HepG2 (cell line): ENCODE measurements at regions not wholly inside any gene's neighbourhood (a gene's known extent, or its start where the extent isn't known, plus 50 kb on each side); places are given as distances from the start of the nearest gene placed in this dataset.

Experiments
- ATAC-seq: fragments of 200-7000 bp; cut with Tn5 transposase; 3 replicates; pipeline ENCODE4 v1.9.1; 2020; ENCODE audit warnings: mild to moderate bottlenecking, moderate library complexity
- BruUV-seq: library from RNA; stranded (reverse); fragments of 400-500 nt; replicated peaks from 2 replicates; lab custom pipeline; 2021; lab: Mats Ljungman, UMichigan
- CTCF ChIA-PET: fragments of 300-600 bp; formaldehyde crosslinking; extraction: SDS; loops from one replicate; lab custom pipeline; 2021; ENCODE audit warnings: low total read pairs, inconsistent platforms, low intra/inter-chr PET ratio; lab: Yijun Ruan, JAX
- POLR2A ChIA-PET: fragments of 350-600 bp; sonication (Branson Sonifier 250); formaldehyde crosslinking; loops from one replicate; lab custom pipeline; 2020; ENCODE audit warnings: antibody characterized with exemption, inconsistent platforms; lab: Yijun Ruan, JAX
- DNase-seq: peaks from one replicate; pipeline ENCODE4 v3.0.0-alpha.2; 2015; ENCODE audit warnings: low spot score
- FAIRE-seq: peaks from 3 replicates; lab custom pipeline; 2011; peaks lifted over from hg19 to GRCh38; lab: Jason Lieb, UNC
- H2AFZ ChIP-seq: one replicate; pipeline ENCODE4 v1.6.1; 2011; ENCODE audit warnings: low read length, inconsistent platforms
- H3K27ac ChIP-seq: fragments of 300-600 bp; 3 replicates; pipeline ENCODE4 v1.8.0; 2011; ENCODE audit warnings: mixed run types, mild to moderate bottlenecking, mixed read lengths, low read length, inconsistent platforms; ENCODE audit not compliant: insufficient read depth; ENCODE audit errors: extremely low read length
- H3K27me3 ChIP-seq, 2 experiments: fragments of 200-600 bp in 1 of 2; 2 replicates in 1 of 2; 3 replicates in 1 of 2; pipeline versions ENCODE4 v1.6.0 to v1.8.0; 2011; ENCODE audit warnings: low read length in 2 of 2, mild to moderate bottlenecking in 2 of 2, moderate library complexity in 2 of 2, inconsistent platforms in 1 of 2; ENCODE audit not compliant: insufficient read depth in 2 of 2, control insufficient read depth in 1 of 2
- H3K36me3 ChIP-seq, 2 experiments: fragments of 200-600 bp in 1 of 2; replicated peaks in 1 of 2; 2 replicates in 1 of 2; 3 replicates in 1 of 2; pipeline versions ENCODE4 v1.5.1 to v1.8.0; 2011; ENCODE audit warnings: low read length in 2 of 2, inconsistent platforms in 1 of 2; ENCODE audit not compliant: insufficient read depth in 2 of 2, control insufficient read depth in 1 of 2
- H3K4me1 ChIP-seq: 2 replicates; pipeline ENCODE4 v1.5.1; 2012; ENCODE audit warnings: low read length, inconsistent platforms; ENCODE audit not compliant: insufficient read depth
- H3K4me2 ChIP-seq: 2 replicates; pipeline ENCODE4 v1.6.0; 2011; ENCODE audit warnings: low read depth, low read length, inconsistent platforms
- H3K4me3 ChIP-seq, 3 experiments: fragments of 200-600 bp in 1 of 3; sonication (generic), shearing (Covaris generic) in 1 of 3; replicated peaks in 1 of 3; 2 replicates each; pipeline ENCODE4 v1.5.1; 2011 to 2016; ENCODE audit warnings: low read length in 3 of 3, inconsistent platforms in 2 of 3, low read depth in 2 of 3, mild to moderate bottlenecking in 2 of 3, control low read depth in 1 of 3, mixed read lengths in 1 of 3; ENCODE audit not compliant: insufficient read depth in 1 of 3
- H3K79me2 ChIP-seq: one replicate; pipeline ENCODE4 v1.6.1; 2011; ENCODE audit warnings: low read length, inconsistent platforms; ENCODE audit not compliant: insufficient read depth
- H3K9ac ChIP-seq: 2 replicates; pipeline ENCODE4 v1.6.0; 2011; ENCODE audit warnings: mild to moderate bottlenecking, low read depth, low read length, inconsistent platforms; ENCODE audit not compliant: insufficient read depth
- H3K9me3 ChIP-seq: 2 replicates; pipeline ENCODE4 v1.5.1; 2012; ENCODE audit warnings: mild to moderate bottlenecking, low read length
- H4K20me1 ChIP-seq: 2 replicates; pipeline ENCODE4 v1.6.0; 2011; ENCODE audit warnings: inconsistent platforms, mild to moderate bottlenecking, low read length, moderate library complexity; ENCODE audit not compliant: insufficient read depth
- BCL6 ChIP-seq: IDR thresholded peaks from 2 replicates; pipeline ENCODE4 v1.6.1; 2016; ENCODE audit warnings: missing genetic modification reagents, missing compliant biosample characterization
- ELF1 ChIP-seq: sonication (generic); formaldehyde crosslinking; IDR thresholded peaks from 2 replicates; pipeline ENCODE4 v1.4.0; 2020; ENCODE audit warnings: missing genetic modification reagents
- GABPA ChIP-seq, 2 experiments: IDR thresholded peaks; 2 replicates each; pipeline ENCODE4 v1.6.1; 2011 to 2016; ENCODE audit warnings: low read depth in 2 of 2, low read length in 1 of 2, missing biosample characterization in 1 of 2, missing genetic modification characterization in 1 of 2
- GMEB1 ChIP-seq: sonication (generic); formaldehyde crosslinking; IDR thresholded peaks from 2 replicates; pipeline ENCODE4 v1.5.1; 2020; ENCODE audit warnings: missing genetic modification reagents, mild to moderate bottlenecking, borderline replicate concordance
- IRF9 ChIP-seq: sonication (generic); formaldehyde crosslinking; IDR thresholded peaks from 2 replicates; pipeline ENCODE4 v1.8.0; 2022; ENCODE audit warnings: missing genetic modification reagents, mild to moderate bottlenecking, borderline replicate concordance
- TFE3 ChIP-seq: IDR thresholded peaks from 2 replicates; pipeline ENCODE4 v1.6.1; 2016
- ZFP90 ChIP-seq: sonication (generic); formaldehyde crosslinking; IDR thresholded peaks from 2 replicates; pipeline ENCODE4 v1.8.0; 2022; ENCODE audit warnings: missing genetic modification reagents, mild to moderate bottlenecking, inconsistent platforms, borderline replicate concordance
- ZNF101 ChIP-seq: sonication (generic); formaldehyde crosslinking; IDR thresholded peaks from 2 replicates; pipeline ENCODE4 v1.4.0; 2020; ENCODE audit warnings: mild to moderate bottlenecking, low read depth, missing genetic modification reagents, borderline replicate concordance
- ZNF605 ChIP-seq: sonication (generic); formaldehyde crosslinking; IDR thresholded peaks from 2 replicates; pipeline ENCODE4 v1.8.0; 2022; ENCODE audit warnings: mild to moderate bottlenecking, missing genetic modification reagents
- WGBS: methylation state at CpG from one replicate; pipeline ENCODE4 v1.1.6; 2017; ENCODE audit warnings: low lambda C conversion rate; 5-methylcytosine and 5-hydroxymethylcytosine counted together
- in situ Hi-C: cut with HindIII; loops from 2 replicates; pipeline ENCODE4 v1.10.0; 2017; ENCODE audit warnings: low pct_unique_long_range_greater_than_20kb; ENCODE audit not compliant: extremely low pct_ligation_motif_present
- intact Hi-C: fragments of 100-400 bp; cut with micrococcal nuclease; formaldehyde crosslinking; loops from one replicate; pipeline ENCODE4 v1.10.0; 2022; ENCODE audit not compliant: unreplicated experiment
- TF ChIP-seq, protein P1 (sequence below): IDR thresholded peaks from 2 replicates; pipeline ENCODE4 v1.6.1; 2016; ENCODE audit warnings: low read depth, control low read depth

DNA sequence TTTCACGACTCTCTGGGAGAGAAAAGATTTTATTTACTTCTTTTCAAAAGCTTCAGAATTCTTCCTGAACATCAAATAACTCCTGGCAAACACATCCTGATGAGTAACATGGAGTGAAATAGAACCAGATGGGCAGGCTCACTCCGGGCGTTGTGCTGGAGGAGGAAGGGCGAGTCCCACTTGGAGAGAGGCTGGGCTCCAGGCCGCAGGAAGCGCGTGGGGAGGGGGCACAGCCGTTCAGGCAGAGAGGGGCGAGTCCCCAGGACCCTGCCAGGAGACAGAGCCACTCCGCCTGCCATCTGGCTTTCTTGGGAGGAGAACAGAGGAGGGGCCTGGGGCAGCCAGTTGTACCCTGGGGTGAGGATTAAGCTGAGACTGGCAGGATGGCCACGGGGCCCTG, 265.9 kb upstream of the ZMIZ1 start:
- Histone ChIP-seq H3K9ac (no peak overlapping the region), H3K4me2 (no peak overlapping the region)

DNA sequence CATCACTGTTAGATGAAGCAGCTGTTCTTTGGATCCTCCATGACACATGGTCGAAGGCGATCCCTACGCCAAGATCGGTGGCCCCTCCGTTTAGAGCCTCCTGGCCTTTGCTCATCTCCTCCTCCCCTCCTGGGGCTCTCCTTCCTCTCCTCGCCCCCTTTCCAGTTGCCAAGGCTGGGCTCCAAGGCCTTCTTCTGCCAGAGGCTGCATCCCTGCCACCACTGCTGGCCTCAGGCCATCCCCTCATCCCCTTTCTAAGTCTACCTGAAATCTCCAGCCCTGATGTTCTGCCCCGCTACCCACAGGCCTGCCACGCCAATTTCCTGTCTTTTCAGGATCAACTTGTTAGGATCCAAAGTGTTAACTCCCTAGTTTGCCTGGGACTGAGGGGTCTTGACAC, 265.1 kb upstream of the ZMIZ1 start:
- WGBS: 69% methylated on average over 8 of the region's 8 CpGs
- Histone ChIP-seq H4K20me1 (no peaks in the 10 kb centered on the region), H3K9me3 (no peaks in the 10 kb centered on the region), H3K27ac (no peak overlapping the region), H3K36me3 (no peaks in the 10 kb centered on the region), H3K27me3 (peaks cover 2 to 39% of the 10 kb centered on the region in 2 experiments; a peak in 4 of 5 replicates), H3K4me2 (no peak overlapping the region), H3K4me1 (no peaks in the 10 kb centered on the region), H3K79me2 (no peaks in the 10 kb centered on the region), H3K4me3 (no peak overlapping the region), H2AFZ (no peak overlapping the region), H3K9ac (no peak overlapping the region)
- FAIRE-seq (no peak), ATAC-seq (no peak), DNase-seq (no peak)
- CTCF ChIA-PET: no interaction called here
- no TSS peak for BruUV-seq
- intact Hi-C loops: no loop called here
- in situ Hi-C loops: no loop called here
- POLR2A ChIA-PET: no interaction called here
- TF ChIP-seq IRF9 (CRISPR knock-in tag) (no peak), ZFP90 (CRISPR knock-in tag) (no peak), ELF1 (CRISPR knock-in tag) (no peak), ZNF605 (CRISPR knock-in tag) (no peak), TFE3 (CRISPR knock-in tag) (no peak), GABPA (IDR thresholded peaks at IDR 0.05; ENCODE audit: low read depth, low read length) (no peak), GABPA (CRISPR knock-in tag; IDR thresholded peaks at IDR 0.05; ENCODE audit: low read depth) (no peak), ZNF101 (no peak)
- TF ChIP-seq, protein P1, sequence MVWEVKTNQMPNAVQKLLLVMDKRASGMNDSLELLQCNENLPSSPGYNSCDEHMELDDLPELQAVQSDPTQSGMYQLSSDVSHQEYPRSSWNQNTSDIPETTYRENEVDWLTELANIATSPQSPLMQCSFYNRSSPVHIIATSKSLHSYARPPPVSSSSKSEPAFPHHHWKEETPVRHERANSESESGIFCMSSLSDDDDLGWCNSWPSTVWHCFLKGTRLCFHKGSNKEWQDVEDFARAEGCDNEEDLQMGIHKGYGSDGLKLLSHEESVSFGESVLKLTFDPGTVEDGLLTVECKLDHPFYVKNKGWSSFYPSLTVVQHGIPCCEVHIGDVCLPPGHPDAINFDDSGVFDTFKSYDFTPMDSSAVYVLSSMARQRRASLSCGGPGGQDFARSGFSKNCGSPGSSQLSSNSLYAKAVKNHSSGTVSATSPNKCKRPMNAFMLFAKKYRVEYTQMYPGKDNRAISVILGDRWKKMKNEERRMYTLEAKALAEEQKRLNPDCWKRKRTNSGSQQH: no peak

More for the DNA sequence above, 265.9 kb upstream of the ZMIZ1 start:
- ATAC-seq (no peak), DNase-seq (no peak), FAIRE-seq (no peak)
- Histone ChIP-seq H3K79me2 (no peaks in the 10 kb centered on the region), H3K27ac (no peak overlapping the region), H4K20me1 (no peaks in the 10 kb centered on the region), H2AFZ (no peak overlapping the region), H3K36me3 (no peaks in the 10 kb centered on the region), H3K4me3 (no peak overlapping the region), H3K4me1 (no peaks in the 10 kb centered on the region), H3K27me3 (peaks cover 2 to 39% of the 10 kb centered on the region in 2 experiments; a peak in 4 of 5 replicates), H3K9me3 (no peaks in the 10 kb centered on the region)
- 34% methylated on average over 11 of the region's 11 CpGs for WGBS
- no TSS peak for BruUV-seq
- ChIA-PET POLR2A (no interaction called here), CTCF (no interaction called here)
- in situ Hi-C loops (no loop called here), intact Hi-C loops (no loop called here)
- TF ChIP-seq ZNF605 (CRISPR knock-in tag) (no peak), BCL6 (no peak), GMEB1 (no peak)
- TF ChIP-seq, all 625 proteins: peak for 0
